Gastrocnemius medialis (tissue), 4 donors: ENCODE measurements at regions not wholly inside any gene's neighbourhood (a gene's known extent, or its start where the extent isn't known, plus 50 kb on each side); places are given as distances from the start of the nearest gene placed in this dataset.

Experiments
- ATAC-seq, 2 donors: fragments of 150-250 bp; one replicate each; pipeline ENCODE4 v1.9.1; 2016
- DNase-seq, 2 donors: peaks; one replicate each; pipeline ENCODE4 v3.0.0-alpha.2; 2019
- H3K27ac ChIP-seq, 4 donors: fragments of 200-600 bp; sonication (generic); 1 replicate in 1 of 4; 2 replicates in 3 of 4; pipeline ENCODE4 v1.5.1; 2016 to 2018; ENCODE audit warnings: mild to moderate bottlenecking in 2 of 4, moderate library complexity in 1 of 4
- H3K27me3 ChIP-seq, 3 donors: fragments of 200-600 bp; sonication (generic) in 2 of 3; 1 replicate in 1 of 3; 2 replicates in 2 of 3; pipeline versions ENCODE4 v1.5.1 to v1.6.0; 2016 to 2019; ENCODE audit warnings: mild to moderate bottlenecking in 1 of 3, moderate library complexity in 1 of 3
- H3K36me3 ChIP-seq, 2 donors: fragments of 200-600 bp; sonication (generic) in 1 of 2; one replicate each; pipeline ENCODE4 v1.5.1; 2017 to 2018
- H3K4me1 ChIP-seq, 2 donors: fragments of 200-600 bp; sonication (generic) in 1 of 2; one replicate each; pipeline ENCODE4 v1.5.1; 2016 to 2017; ENCODE audit warnings: mild to moderate bottlenecking in 2 of 2
- H3K4me3 ChIP-seq, 4 donors: fragments of 200-600 bp; sonication (generic) in 3 of 4; 1 replicate in 1 of 4; 2 replicates in 3 of 4; pipeline ENCODE4 v1.5.1; 2016 to 2019; ENCODE audit warnings: mild to moderate bottlenecking in 2 of 4
- H3K9me3 ChIP-seq, 3 donors: fragments of 200-600 bp; sonication (generic) in 2 of 3; 1 replicate in 1 of 3; 2 replicates in 2 of 3; pipeline ENCODE4 v1.5.1; 2016 to 2019
- POLR2A ChIP-seq, 2 donors: fragments of 450-650 bp; IDR thresholded peaks; one replicate each; pipeline ENCODE4 v1.6.1; 2017; ENCODE audit warnings: antibody characterized with exemption in 2 of 2, mild to moderate bottlenecking in 2 of 2, moderate library complexity in 2 of 2
- in situ Hi-C, 4 donors: fragments of 200-750 bp; cut with MboI; loops; one replicate each; pipeline versions ENCODE4 v1.15.0 to v1.8.0; 2017; ENCODE audit warnings: low sequenced_read_pairs in 4 of 4
- intact Hi-C: fragments of 100-400 bp; cut with DNase I; formaldehyde crosslinking; loops from one replicate; pipeline ENCODE4 v1.15.1; 2023; ENCODE audit warnings: low total_unique reads
- TF ChIP-seq, protein P1 (sequence below), 5 experiments: fragments of 450-650 bp in 3 of 5; fragments of 200-600 bp in 2 of 5; sonication (generic) in 2 of 5; IDR thresholded peaks in 4 of 5; conservative IDR thresholded peaks in 1 of 5; 1 replicate in 4 of 5; 2 replicates in 1 of 5; pipeline ENCODE4 v1.5.1; 2016 to 2019; ENCODE audit warnings: antibody characterized with exemption in 5 of 5, mild to moderate bottlenecking in 3 of 5, moderate library complexity in 3 of 5

DNA sequence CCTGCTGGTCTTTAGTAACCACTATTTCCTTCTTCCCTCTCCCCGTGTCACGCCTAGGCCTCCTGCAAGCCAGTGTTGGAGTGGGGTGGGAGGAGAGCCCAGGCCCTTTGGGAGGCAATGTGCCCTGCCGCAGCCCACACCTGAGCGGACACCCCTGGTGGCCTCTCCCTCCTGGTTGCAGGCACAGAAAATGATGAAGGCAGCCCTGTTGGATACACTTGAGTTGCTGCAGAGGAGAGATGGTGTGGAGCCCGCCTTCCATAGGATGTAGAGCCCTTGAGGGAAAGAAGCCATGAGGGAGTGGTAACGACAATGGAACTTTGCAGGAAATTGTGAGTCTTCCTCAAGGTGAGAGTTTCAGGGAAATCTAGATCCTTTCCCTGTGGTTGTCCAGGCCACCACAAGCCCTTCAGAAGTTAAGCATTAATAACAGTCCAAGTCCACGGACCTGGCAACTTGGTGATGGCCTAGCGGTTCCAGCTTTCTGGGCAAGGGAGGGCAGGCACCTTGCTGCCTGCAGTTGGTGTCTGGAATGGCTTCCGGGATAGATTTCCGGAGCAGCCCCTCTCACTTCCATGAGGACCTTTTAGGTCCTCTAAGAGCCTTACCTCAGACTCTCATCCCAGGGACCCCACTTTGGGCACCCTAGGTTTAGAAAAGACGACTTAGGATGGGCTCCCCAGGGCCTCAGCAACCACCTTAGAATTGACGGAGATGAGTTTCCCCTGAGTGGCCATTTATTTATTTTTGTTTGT lies 67.3 kb upstream of the NXT1 start:
- in situ Hi-C loops, result no loop called here
- H3K9me3 ChIP-seq, result no peaks in the 10 kb centered on the region
- ATAC-seq (no peak), DNase-seq (no peak)
- H3K4me3 ChIP-seq, result no peak overlapping the region
- H3K27ac ChIP-seq, result no peak overlapping the region
- TF ChIP-seq POLR2A (IDR thresholded peaks at IDR 0.05), result no peak
- TF ChIP-seq, protein P1, sequence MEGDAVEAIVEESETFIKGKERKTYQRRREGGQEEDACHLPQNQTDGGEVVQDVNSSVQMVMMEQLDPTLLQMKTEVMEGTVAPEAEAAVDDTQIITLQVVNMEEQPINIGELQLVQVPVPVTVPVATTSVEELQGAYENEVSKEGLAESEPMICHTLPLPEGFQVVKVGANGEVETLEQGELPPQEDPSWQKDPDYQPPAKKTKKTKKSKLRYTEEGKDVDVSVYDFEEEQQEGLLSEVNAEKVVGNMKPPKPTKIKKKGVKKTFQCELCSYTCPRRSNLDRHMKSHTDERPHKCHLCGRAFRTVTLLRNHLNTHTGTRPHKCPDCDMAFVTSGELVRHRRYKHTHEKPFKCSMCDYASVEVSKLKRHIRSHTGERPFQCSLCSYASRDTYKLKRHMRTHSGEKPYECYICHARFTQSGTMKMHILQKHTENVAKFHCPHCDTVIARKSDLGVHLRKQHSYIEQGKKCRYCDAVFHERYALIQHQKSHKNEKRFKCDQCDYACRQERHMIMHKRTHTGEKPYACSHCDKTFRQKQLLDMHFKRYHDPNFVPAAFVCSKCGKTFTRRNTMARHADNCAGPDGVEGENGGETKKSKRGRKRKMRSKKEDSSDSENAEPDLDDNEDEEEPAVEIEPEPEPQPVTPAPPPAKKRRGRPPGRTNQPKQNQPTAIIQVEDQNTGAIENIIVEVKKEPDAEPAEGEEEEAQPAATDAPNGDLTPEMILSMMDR (IDR thresholded peaks at IDR 0.05 in 4 of 5, conservative IDR thresholded peaks at IDR 0.05 in 1 of 5), result no peak
- no peaks in the 10 kb centered on the region for H3K4me1 ChIP-seq
- no peaks in the 10 kb centered on the region for H3K27me3 ChIP-seq
- H3K36me3 ChIP-seq, result no peaks in the 10 kb centered on the region
- intact Hi-C loops, result no loop called here

DNA sequence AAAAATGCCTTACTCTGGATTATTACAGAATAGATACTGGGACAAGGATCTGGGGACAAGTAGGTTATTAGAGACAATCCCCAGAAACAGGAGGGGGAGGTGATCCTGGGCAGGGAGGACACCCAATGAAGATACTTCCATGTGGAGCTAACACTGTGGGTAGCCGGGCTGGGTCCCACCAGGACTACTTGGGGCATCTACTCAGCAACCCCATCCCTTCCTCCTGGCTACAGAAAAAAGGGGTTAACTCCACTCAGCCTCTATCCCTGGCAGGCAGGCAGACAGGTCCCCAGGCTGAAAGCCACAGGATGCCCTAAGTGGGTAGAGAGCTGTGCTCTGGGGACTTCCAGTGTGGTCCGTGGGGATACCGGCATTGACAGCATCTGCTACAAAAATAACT lies 68.0 kb upstream of the NXT1 start:
- H3K27me3 ChIP-seq, result no peaks in the 10 kb centered on the region
- no peak overlapping the region for H3K27ac ChIP-seq
- no peaks in the 10 kb centered on the region for H3K9me3 ChIP-seq
- no peaks in the 10 kb centered on the region for H3K4me1 ChIP-seq
- ATAC-seq, result no peak
- in situ Hi-C loops, result no loop called here
- intact Hi-C loops, result no loop called here
- no peak for TF ChIP-seq POLR2A (IDR thresholded peaks at IDR 0.05)
- TF ChIP-seq, protein P1 (IDR thresholded peaks at IDR 0.05 in 4 of 5, conservative IDR thresholded peaks at IDR 0.05 in 1 of 5), result no peak
- no peak overlapping the region for H3K4me3 ChIP-seq
- DNase-seq, result no peak
- no peaks in the 10 kb centered on the region for H3K36me3 ChIP-seq

DNA sequence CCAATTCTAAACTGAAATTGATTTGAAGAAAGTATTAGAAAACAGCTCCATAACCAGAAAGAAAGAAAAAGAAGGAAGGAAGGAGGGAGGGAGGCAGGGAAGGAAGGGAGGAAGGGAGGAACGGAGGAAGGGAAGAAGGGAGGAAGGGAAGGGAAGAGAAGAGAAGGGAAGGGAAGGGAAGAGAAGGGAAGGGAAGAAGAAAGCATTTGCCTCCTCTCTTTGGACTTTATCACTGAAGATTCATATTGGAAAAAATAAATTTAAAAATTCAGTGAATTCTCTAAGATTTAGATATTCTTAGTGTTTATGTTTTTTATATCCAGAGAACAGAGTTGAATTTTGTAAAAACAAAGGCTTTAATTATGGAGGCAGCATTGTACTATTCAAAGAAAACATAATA lies 68.5 kb upstream of the NXT1 start:
- TF ChIP-seq, protein P1 (IDR thresholded peaks at IDR 0.05 in 4 of 5, conservative IDR thresholded peaks at IDR 0.05 in 1 of 5), result no peak
- no peak for TF ChIP-seq POLR2A (IDR thresholded peaks at IDR 0.05)
- Histone ChIP-seq H3K36me3 (no peaks in the 10 kb centered on the region), H3K9me3 (no peaks in the 10 kb centered on the region), H3K4me3 (no peak overlapping the region), H3K27ac (no peak overlapping the region), H3K27me3 (no peaks in the 10 kb centered on the region), H3K4me1 (no peaks in the 10 kb centered on the region)
- intact Hi-C loops (no loop called here), in situ Hi-C loops (no loop called here)
- no peak for ATAC-seq
- no peak for DNase-seq

DNA sequence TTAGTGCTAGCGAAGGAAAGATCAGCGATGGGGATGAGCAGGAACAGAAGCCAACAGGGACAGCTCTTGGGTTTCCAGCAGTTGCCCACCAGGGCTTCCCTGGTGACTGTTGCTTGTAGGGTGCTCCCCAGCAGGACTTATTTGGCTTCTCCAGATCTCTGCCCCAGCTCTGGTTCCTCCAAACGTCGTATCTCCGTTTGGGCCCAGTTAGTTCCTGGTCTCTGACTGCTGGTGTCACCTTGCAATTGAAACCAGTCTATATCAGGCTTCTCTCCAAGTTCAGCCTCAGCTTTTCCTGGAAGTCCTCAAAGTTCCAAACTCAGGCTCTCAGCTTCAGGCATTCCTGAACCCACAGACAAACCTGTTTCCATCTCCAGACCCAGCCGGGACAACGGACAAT lies 70.8 kb upstream of the NXT1 start:
- H3K4me1 ChIP-seq, result no peaks in the 10 kb centered on the region
- ATAC-seq (no peak), DNase-seq (no peak)
- TF ChIP-seq, protein P1 (IDR thresholded peaks at IDR 0.05 in 4 of 5, conservative IDR thresholded peaks at IDR 0.05 in 1 of 5), result no peak
- TF ChIP-seq POLR2A (IDR thresholded peaks at IDR 0.05), result no peak
- no peaks in the 10 kb centered on the region for H3K36me3 ChIP-seq
- in situ Hi-C loops (no loop called here), intact Hi-C loops (no loop called here)
- H3K9me3 ChIP-seq, result no peaks in the 10 kb centered on the region
- H3K27me3 ChIP-seq, result no peaks in the 10 kb centered on the region
- no peak overlapping the region for H3K4me3 ChIP-seq
- no peak overlapping the region for H3K27ac ChIP-seq

DNA sequence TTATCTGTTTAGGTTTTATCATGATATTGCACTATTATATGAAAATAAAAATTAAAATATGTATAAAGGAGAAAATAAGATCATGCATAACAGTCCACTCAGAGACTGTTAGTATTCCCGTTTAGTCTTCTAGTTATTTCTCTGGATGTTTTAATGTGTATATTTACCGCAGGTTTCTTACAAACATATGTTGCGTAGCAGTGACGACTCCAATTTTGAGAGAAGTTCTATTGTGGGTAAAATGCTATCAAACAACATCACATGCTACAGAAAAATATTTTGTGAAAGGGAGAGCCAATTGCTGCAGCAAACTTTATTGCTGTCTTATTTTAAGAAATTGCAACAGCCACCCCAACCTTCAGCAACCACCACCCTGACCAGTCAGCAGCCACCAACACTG lies 72.4 kb upstream of the NXT1 start:
- H3K4me3 ChIP-seq, result no peak overlapping the region
- DNase-seq, result no peak
- H3K9me3 ChIP-seq, result no peaks in the 10 kb centered on the region
- no peaks in the 10 kb centered on the region for H3K36me3 ChIP-seq
- H3K4me1 ChIP-seq, result no peaks in the 10 kb centered on the region
- in situ Hi-C loops (no loop called here), intact Hi-C loops (no loop called here)
- ATAC-seq, result no peak
- TF ChIP-seq, protein P1 (IDR thresholded peaks at IDR 0.05 in 4 of 5, conservative IDR thresholded peaks at IDR 0.05 in 1 of 5), result no peak
- TF ChIP-seq POLR2A (IDR thresholded peaks at IDR 0.05), result no peak
- H3K27ac ChIP-seq, result no peak overlapping the region
- H3K27me3 ChIP-seq, result no peaks in the 10 kb centered on the region
